GM21825 (cell line): ENCODE measurements at regions not wholly inside any gene's neighbourhood (a gene's known extent, or its start where the extent isn't known, plus 50 kb on each side); places are given as distances from the start of the nearest gene placed in this dataset.

Experiments used
- ATAC-seq: cut with Tn5 transposase; IDR thresholded peaks from one replicate; pipeline ENCODE4 v1.9.1; 2021; ENCODE audit warnings: mild to moderate bottlenecking, moderate library complexity; ENCODE audit not compliant: unreplicated experiment

GRCh38 chr3:83513677-83514076 lies 1445.1 kb upstream of the CADM2 start:
- no peak for ATAC-seq

GRCh38 chr3:83514130-83514914 lies 1444.5 kb upstream of the CADM2 start:
- no peak for ATAC-seq

- ATAC-seq: no peak
These were observed 1443.7 kb upstream of the CADM2 start for GRCh38 chr3:83515123-83515522.

GRCh38 chr3:83523470-83524073 lies 1435.2 kb upstream of the CADM2 start:
- ATAC-seq: peak; percentile 88

GRCh38 chr3:83524901-83525300 lies 1433.9 kb upstream of the CADM2 start:
- no peak for ATAC-seq

GRCh38 chr3:83559082-83559481 lies 1399.7 kb upstream of the CADM2 start:
- no peak for ATAC-seq

- no peak for ATAC-seq
These were observed 1390.9 kb upstream of the CADM2 start for GRCh38 chr3:83567935-83568334.

- no peak for ATAC-seq
These were observed 1377.2 kb upstream of the CADM2 start for GRCh38 chr3:83581546-83581945.

- no peak for ATAC-seq
These were observed 1357.1 kb upstream of the CADM2 start for GRCh38 chr3:83601704-83602103.

- no peak for ATAC-seq
These were observed 1336.3 kb upstream of the CADM2 start for GRCh38 chr3:83622526-83622925.

GRCh38 chr3:83625261-83625660 lies 1333.5 kb upstream of the CADM2 start:
- no peak for ATAC-seq

GRCh38 chr3:83628471-83628870 lies 1330.3 kb upstream of the CADM2 start:
- ATAC-seq: no peak

GRCh38 chr3:83632526-83632925 lies 1326.3 kb upstream of the CADM2 start:
- no peak for ATAC-seq

GRCh38 chr3:83633758-83634157 lies 1325.0 kb upstream of the CADM2 start:
- ATAC-seq: no peak

GRCh38 chr3:83649692-83650091 lies 1309.1 kb upstream of the CADM2 start:
- no peak for ATAC-seq

GRCh38 chr3:83655083-83655482 lies 1303.7 kb upstream of the CADM2 start:
- no peak for ATAC-seq

GRCh38 chr3:83662381-83662960 lies 1296.3 kb upstream of the CADM2 start:
- ATAC-seq: no peak

- ATAC-seq: no peak
These were observed 1288.4 kb upstream of the CADM2 start for GRCh38 chr3:83670416-83670815.

- ATAC-seq: no peak
These were observed 1274.7 kb upstream of the CADM2 start for GRCh38 chr3:83683937-83684598.

GRCh38 chr3:83706669-83707068 lies 1252.1 kb upstream of the CADM2 start:
- ATAC-seq: no peak

- ATAC-seq: no peak
These were observed 1243.5 kb upstream of the CADM2 start for GRCh38 chr3:83715307-83715706.

- no peak for ATAC-seq
These were observed 1229.2 kb upstream of the CADM2 start for GRCh38 chr3:83729576-83729975.
